Breast epithelium (tissue), 3 donors: ENCODE measurements at regions not wholly inside any gene's neighbourhood (a gene's known extent, or its start where the extent isn't known, plus 50 kb on each side); places are given as distances from the start of the nearest gene placed in this dataset.

Experiments used
- POLR2A ChIP-seq: fragments of 450-650 bp; IDR thresholded peaks from one replicate; pipeline ENCODE4 v1.6.1; 2016; ENCODE audit warnings: antibody characterized with exemption, mild to moderate bottlenecking, moderate library complexity
- POLR2AphosphoS5 ChIP-seq, 3 donors: sonication (generic); formaldehyde crosslinking; IDR thresholded peaks; one replicate each; pipeline ENCODE4 v1.6.1; 2017; ENCODE audit warnings: antibody characterized with exemption in 3 of 3
- TF ChIP-seq, protein P1 (sequence below), 3 donors: fragments of 450-650 bp; IDR thresholded peaks; one replicate each; pipeline ENCODE4 v1.5.1; 2016 to 2017; ENCODE audit warnings: antibody characterized with exemption in 3 of 3, mild to moderate bottlenecking in 3 of 3, moderate library complexity in 3 of 3

DNA sequence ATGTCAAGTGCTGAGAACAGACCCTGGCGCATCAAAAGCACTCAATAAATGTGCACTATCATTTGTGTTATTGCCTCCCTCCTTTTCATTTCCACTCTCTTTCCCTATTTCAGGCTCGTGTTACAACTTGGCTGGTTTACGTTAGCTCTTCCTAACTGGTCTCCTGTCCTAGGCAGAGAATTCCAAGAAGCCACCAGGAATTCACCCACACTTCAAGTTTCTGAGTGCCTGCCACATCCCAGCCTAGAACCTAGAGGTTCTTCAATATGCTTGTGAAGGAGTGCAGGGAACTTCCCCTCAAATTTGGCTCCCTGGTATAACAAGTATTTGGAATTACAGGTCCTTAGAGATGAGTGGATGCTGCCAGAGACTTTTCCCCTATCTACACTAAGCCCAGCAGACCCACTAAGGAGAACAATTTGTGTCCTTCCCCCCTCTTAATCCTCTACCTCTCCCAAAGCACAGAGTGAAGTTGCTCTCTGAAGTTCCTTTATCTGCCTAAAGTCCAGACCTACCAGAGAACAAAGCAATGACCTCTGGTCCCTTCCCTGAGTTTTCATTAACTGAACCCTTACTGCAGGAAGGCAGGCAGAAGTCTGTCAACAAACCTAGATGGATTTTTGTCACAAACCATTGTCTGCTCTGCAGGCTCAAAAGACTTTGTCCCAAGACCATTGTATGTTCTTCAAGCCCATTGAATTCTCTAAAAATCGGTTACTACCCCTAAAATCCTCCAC, 201.6 kb upstream of the JARID2 start:
- TF ChIP-seq, protein P1, sequence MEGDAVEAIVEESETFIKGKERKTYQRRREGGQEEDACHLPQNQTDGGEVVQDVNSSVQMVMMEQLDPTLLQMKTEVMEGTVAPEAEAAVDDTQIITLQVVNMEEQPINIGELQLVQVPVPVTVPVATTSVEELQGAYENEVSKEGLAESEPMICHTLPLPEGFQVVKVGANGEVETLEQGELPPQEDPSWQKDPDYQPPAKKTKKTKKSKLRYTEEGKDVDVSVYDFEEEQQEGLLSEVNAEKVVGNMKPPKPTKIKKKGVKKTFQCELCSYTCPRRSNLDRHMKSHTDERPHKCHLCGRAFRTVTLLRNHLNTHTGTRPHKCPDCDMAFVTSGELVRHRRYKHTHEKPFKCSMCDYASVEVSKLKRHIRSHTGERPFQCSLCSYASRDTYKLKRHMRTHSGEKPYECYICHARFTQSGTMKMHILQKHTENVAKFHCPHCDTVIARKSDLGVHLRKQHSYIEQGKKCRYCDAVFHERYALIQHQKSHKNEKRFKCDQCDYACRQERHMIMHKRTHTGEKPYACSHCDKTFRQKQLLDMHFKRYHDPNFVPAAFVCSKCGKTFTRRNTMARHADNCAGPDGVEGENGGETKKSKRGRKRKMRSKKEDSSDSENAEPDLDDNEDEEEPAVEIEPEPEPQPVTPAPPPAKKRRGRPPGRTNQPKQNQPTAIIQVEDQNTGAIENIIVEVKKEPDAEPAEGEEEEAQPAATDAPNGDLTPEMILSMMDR (IDR thresholded peaks at IDR 0.05) = no peak
- TF ChIP-seq POLR2AphosphoS5 (IDR thresholded peaks at IDR 0.05) (no peak), POLR2A (no peak)
